GM18873 (cell line): ENCODE measurements at regions not wholly inside any gene's neighbourhood (a gene's known extent, or its start where the extent isn't known, plus 50 kb on each side); places are given as distances from the start of the nearest gene placed in this dataset.
"Not testable (repeated sequence)": the region's sequence is repeated elsewhere in the genome, so short reads cannot be mapped to it uniquely, and the experiment has no call there.

Experiments used
- ATAC-seq: cut with Tn5 transposase; IDR thresholded peaks from one replicate; pipeline ENCODE4 v1.9.1; 2021; ENCODE audit warnings: mild to moderate bottlenecking, moderate library complexity, moderate number of reproducible peaks; ENCODE audit not compliant: unreplicated experiment, low FRiP score

DNA sequence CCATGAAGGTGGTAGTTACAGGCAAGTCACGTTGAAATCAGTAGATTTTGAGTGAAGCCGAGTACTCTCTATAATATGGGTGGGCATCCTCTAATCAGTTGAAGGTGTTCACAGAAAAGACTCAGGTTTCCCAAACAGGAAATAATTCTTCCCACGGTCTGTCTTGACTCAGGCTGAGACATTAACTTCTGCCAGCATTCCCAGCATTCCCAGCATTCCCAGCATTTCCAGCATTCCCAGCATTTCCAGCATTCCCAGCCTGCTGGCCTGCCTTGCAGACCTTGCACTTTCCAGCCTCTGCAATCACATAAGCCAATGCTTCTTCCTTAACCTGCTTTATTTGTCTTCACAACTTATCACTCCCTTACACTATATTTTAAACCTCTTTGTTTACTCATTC is 542.3 kb upstream of the ROBO2 start:
- ATAC-seq: no peak

GRCh38 chr3:76500746-76501275 is 539.1 kb upstream of the ROBO2 start:
- ATAC-seq: no peak

DNA sequence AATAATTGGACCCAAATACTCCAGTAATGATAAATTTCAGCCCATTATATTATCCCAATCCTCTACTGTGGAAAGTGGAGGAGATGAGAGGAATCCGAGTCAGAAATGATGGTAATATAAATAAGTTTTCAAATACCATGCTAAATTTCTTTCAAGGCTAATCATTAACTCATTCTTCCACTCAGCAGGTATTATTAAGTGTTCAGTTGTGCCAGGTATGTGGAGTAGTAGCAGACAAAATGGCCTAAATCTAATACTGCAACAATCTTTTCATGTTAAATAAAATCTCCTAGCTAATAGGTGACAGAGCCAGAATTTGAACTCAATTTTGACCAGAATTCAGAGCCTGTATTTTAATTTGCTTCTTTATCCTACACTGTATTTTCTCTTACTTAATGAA is 538.6 kb upstream of the ROBO2 start:
- ATAC-seq: no peak

- ATAC-seq: no peak
These were observed 537.8 kb upstream of the ROBO2 start for GRCh38 chr3:76502076-76502475.

DNA sequence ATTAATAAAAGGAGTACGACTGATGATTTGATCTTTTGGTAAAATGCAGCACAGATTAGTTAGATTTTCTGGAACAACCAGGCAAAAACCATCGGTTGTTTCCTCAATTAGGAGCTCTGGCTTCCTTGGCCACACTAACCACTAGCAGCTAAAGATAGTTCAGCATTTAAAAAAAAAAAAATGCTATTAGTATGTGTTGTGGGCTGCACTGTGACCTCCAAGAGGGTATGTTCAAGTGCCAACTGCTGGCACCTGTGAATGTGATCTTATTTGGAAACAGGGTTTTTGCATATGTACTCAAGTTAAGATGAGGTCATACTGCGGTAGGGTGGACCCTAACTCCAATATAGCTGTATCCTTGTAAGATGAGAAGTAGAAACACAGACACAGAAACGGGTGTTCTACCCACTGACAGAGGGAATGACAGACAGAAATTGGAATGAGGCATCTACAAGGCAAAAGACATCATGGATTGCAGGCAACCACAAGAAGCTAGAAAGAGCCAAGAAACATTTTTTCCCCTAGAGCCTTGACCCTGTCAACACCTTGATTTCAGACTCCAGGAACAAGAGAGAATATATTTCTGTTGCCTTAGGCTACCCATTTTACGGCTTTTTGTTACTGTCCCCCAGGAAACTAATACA is 534.6 kb upstream of the ROBO2 start:
- no peak for ATAC-seq

- no peak for ATAC-seq
These were observed 530.6 kb upstream of the ROBO2 start for GRCh38 chr3:76509179-76509830.

DNA sequence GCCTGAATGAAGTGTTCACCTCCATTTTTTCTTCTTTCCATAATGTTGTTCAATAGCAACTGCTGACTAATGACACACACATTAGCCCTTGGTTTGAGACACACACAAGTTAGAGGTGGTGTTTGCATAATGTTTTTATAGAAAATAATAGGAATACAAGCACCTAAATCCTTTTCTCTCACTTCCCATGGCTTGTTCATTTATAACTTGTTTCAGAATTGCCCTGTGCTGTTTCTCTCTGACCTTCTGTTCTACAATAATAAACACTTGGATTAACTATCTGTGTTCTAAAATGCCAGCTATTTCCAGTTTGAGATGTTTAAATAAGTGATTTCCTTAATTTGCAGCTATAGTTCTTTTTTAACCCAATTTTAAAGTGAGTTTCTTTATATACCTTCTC is 525.1 kb upstream of the ROBO2 start:
- no peak for ATAC-seq

GRCh38 chr3:76523337-76523736 is 516.6 kb upstream of the ROBO2 start:
- no peak for ATAC-seq

DNA sequence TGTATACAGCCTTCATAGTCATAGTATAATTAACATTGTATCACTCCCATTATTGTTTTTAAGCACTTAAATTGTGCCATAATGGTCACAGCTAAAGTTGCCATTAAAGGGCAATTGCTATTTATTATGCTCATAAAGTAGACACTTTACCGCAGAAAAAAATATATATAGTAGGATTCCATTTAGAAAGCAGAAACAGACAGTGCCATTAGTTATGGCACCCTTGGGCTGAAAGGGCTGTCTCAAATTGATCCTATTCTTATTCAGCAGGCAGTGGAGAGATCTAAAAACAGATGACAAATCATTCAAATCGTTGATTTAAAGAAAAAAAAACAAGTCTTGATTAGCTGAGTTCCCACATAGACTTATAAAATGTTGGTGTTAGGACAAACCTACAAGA is 514.2 kb upstream of the ROBO2 start:
- no peak for ATAC-seq

GRCh38 chr3:76527773-76528172 is 512.1 kb upstream of the ROBO2 start:
- ATAC-seq: no peak

DNA sequence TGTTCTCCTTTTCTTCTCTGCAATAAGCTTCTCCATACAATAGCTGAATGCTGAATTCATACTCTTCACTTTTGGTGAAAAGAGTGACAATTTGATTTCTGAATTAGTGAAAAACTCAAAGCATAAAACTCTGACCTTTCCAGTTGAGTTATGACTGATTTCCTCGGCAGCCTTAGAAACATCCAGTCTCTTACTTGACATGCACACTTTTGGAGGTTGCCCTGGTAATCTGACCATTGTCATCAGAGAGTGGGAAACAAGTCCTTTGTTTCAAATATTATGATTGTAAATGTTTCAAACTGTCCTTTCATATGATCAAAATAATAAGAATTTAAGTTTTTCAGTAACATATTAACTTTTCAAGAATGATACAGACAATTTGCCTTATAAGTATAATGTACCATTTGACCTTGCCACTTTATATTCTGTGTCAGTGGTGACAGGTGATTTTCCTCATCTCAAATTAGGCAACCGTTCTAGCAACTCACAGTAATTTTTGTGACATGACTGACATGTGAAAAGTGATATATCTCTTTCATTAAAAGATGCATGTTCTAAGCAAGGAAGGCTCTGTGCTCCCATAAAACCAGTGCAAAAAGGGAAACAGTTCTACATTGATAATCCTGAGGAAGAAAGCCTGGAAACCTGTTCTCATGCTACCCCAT is 507.6 kb upstream of the ROBO2 start:
- ATAC-seq: no peak

GRCh38 chr3:76533710-76534109 is 506.2 kb upstream of the ROBO2 start:
- ATAC-seq: not testable (repeated sequence)

- ATAC-seq: peak; percentile 78
These were observed 502.0 kb upstream of the ROBO2 start for GRCh38 chr3:76537857-76538256.

- ATAC-seq: no peak
These were observed 492.2 kb upstream of the ROBO2 start for GRCh38 chr3:76547674-76548073.

- ATAC-seq: no peak
These were observed 489.2 kb upstream of the ROBO2 start for GRCh38 chr3:76550522-76551201.

DNA sequence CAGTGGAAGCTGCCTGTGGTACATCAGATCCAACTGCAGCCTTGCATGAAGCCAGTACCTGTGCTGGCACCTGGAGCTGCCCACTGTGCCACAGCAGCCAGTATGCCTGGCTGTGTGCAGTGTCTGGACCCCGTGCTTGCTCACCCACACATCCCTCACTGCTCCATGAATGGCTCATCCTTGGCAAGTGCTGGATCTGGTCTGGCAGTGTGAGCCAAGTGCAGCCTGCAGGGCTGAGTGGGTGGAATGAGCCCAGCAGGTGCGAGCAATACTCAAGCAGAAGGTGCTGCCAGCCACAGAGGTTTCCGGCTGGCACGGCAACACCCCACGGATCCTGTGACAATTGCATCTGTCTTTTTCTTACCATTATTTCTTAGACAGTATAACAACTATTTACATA is 488.2 kb upstream of the ROBO2 start:
- ATAC-seq: no peak

DNA sequence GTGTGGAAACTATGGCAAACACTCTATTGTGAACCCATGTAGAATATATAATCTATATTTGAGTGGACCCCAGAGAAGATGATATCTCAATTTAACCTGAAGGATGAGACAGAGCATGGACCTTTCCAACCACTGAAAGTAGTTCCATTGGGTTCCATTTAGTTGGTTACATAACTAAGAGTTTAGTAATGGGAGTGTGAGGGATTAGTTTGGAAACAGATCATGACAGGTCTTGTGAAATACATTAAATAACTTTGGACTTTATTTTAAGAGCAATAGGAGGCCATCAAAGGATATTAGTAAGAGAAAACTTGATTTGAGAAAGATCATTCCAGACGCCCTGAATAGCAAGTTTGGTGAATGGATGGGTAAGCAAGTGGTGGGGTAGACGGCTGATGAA is 487.2 kb upstream of the ROBO2 start:
- ATAC-seq: no peak

GRCh38 chr3:76554707-76555106 is 485.2 kb upstream of the ROBO2 start:
- ATAC-seq: no peak

GRCh38 chr3:76561494-76562236 is 478.2 kb upstream of the ROBO2 start:
- no peak for ATAC-seq

GRCh38 chr3:76565496-76566210 is 474.2 kb upstream of the ROBO2 start:
- no peak for ATAC-seq
